Posterior cingulate gyrus (tissue), 11 donors: ENCODE measurements at regions not wholly inside any gene's neighbourhood (a gene's known extent, or its start where the extent isn't known, plus 50 kb on each side); places are given as distances from the start of the nearest gene placed in this dataset.
"Not testable (repeated sequence)": the region's sequence is repeated elsewhere in the genome, so short reads cannot be mapped to it uniquely, and the experiment has no call there.

ENCODE experiments used
- DNase-seq, 10 donors: peaks; one replicate each; pipeline versions ENCODE4 v3.0.0 to v3.0.0-alpha.2; 2020 to 2021; ENCODE audit warnings: mixed read lengths in 3 of 10
- intact Hi-C: fragments of 100-400 bp; cut with DNase I; formaldehyde crosslinking; loops from one replicate; pipeline ENCODE4 v1.15.1; 2023

- intact Hi-C loops = no loop called here
- no peak for DNase-seq
Observed at GRCh38 chr12:91261820-91262676, 79.4 kb upstream of the DCN start.

GRCh38 chr12:91256411-91256810 lies 73.8 kb upstream of the DCN start:
- DNase-seq = no peak

DNA sequence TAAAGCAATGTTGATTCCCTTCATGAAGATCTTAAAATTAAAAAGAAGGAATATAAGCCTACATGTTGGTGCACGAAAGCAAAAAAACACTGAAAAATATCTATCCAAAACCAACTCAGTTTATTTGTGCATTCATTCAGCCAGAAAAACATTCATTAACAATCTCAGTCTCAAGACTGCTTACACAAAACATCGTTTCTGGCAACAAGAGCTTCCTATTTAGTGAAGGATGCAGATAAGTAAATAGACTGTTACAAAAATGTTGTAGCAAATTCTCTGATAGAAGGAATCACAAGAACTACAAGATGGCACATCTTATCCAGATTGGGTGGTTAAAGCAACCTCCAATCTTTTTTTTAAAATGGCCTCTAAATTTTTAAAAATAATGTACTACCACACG lies 69.7 kb upstream of the DCN start:
- intact Hi-C loops = no loop called here
- no peak for DNase-seq

More at GRCh38 chr12:91256411-91256810, 73.8 kb upstream of the DCN start:
- intact Hi-C loops = no loop called here

DNA sequence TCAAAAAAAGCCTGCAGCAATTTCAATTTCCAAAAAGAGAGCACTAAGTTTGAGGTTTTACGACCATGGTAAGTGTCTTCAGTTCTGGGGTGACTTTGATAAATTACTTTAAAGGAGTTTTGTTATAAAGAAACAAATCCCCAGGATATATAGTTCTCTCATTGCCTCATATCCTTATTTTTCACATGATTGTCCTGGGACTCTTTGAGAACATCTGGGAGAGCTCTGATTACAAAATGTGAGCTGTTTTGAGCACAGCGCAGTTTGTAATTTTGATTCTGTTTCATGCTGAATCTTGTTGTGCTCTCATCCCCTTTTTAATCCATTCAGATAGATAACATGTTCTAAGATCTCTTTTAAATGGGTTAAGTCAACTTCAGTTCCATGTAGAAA lies 67.7 kb upstream of the DCN start:
- no peak for DNase-seq
- intact Hi-C loops = no loop called here

GRCh38 chr12:91249518-91250272 lies 67.1 kb upstream of the DCN start:
- intact Hi-C loops = no loop called here

DNA sequence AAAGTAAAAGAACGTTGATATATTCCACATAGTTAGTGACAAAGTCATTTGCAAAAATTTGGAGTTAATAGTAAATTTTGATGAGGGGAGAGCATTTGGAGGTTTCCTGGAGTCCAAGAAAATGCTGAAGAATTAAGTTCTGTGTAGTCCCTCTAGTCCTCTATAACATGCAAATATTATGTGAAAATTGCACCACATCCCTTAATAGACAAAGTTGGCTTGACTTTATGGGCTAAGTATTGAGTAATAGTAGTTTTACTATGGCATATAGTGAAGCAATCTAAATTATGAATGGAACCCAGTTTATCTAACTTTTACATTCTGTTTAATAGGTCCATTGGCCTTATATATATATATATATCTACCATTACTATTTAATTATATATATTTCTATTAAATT lies 66.4 kb upstream of the DCN start:
- DNase-seq = no peak
- intact Hi-C loops = no loop called here

More at GRCh38 chr12:91249518-91250272, 67.1 kb upstream of the DCN start:
- DNase-seq = no peak

- peak in 1 of 10 donors; percentile 35 for DNase-seq
- intact Hi-C loops = not testable (repeated sequence)
Observed at GRCh38 chr12:91243177-91243576, 60.6 kb upstream of the DCN start.

GRCh38 chr12:91241756-91242155 lies 59.1 kb upstream of the DCN start:
- no peak for DNase-seq
- intact Hi-C loops = no loop called here

- DNase-seq = no peak
- intact Hi-C loops = no loop called here
Observed at GRCh38 chr12:91240386-91241095, 57.9 kb upstream of the DCN start.

GRCh38 chr12:91239481-91239880 lies 56.9 kb upstream of the DCN start:
- intact Hi-C loops = no loop called here
- no peak for DNase-seq
